Body of pancreas (tissue), 4 donors: ENCODE measurements at regions not wholly inside any gene's neighbourhood (a gene's known extent, or its start where the extent isn't known, plus 50 kb on each side); places are given as distances from the start of the nearest gene placed in this dataset.

Experiments used
- POLR2A ChIP-seq, 3 donors: fragments of 450-650 bp; IDR thresholded peaks; one replicate each; pipeline ENCODE4 v1.6.1; 2016; ENCODE audit warnings: antibody characterized with exemption in 3 of 3, mild to moderate bottlenecking in 2 of 3
- TF ChIP-seq, protein P1 (sequence below), 7 experiments: fragments of 450-650 bp in 4 of 7; fragments of 200-600 bp in 3 of 7; sonication (generic) in 3 of 7; IDR thresholded peaks; one replicate each; pipeline ENCODE4 v1.5.1; 2016 to 2019; ENCODE audit warnings: antibody characterized with exemption in 7 of 7

DNA sequence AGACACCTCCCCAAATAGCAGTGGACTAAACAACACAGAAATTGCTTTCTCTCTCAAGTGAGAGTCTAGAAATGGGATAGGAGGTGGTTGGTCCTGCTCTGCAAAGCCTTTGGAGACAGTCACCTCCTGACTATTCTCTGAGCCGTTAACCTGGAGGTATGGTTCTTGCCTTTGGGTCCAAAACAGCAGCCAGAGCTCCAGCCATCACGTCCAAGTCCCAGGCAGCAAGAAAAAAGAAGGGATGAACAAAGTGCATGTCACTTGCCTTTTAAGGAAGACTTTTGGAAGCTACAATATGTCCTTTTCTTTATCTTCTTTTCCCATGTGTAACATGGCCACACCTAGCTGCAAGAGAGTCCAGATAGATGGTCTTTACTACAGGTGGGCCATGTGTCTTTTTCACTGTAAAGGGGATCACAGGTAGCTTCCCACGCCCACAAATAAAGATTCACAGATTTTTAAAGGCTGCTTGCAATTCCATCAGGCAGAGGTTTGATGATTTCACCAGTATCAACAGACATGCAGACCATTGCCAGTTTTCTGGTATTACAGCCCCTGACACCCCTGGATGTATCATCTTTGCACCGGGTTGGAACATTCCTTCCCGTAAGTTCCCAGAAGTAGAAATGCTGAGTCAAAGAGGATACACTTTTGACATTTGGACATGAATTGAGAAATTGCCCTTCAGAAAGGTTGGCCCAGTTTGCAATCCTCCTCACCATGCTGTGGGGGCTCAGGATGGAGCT is 66.0 kb downstream of the MYEOV start:
- TF ChIP-seq POLR2A (IDR thresholded peaks at IDR 0.05), result no peak
- TF ChIP-seq, protein P1, sequence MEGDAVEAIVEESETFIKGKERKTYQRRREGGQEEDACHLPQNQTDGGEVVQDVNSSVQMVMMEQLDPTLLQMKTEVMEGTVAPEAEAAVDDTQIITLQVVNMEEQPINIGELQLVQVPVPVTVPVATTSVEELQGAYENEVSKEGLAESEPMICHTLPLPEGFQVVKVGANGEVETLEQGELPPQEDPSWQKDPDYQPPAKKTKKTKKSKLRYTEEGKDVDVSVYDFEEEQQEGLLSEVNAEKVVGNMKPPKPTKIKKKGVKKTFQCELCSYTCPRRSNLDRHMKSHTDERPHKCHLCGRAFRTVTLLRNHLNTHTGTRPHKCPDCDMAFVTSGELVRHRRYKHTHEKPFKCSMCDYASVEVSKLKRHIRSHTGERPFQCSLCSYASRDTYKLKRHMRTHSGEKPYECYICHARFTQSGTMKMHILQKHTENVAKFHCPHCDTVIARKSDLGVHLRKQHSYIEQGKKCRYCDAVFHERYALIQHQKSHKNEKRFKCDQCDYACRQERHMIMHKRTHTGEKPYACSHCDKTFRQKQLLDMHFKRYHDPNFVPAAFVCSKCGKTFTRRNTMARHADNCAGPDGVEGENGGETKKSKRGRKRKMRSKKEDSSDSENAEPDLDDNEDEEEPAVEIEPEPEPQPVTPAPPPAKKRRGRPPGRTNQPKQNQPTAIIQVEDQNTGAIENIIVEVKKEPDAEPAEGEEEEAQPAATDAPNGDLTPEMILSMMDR (IDR thresholded peaks at IDR 0.05), result no peak
